GM06990 (cell line): ENCODE measurements at regions not wholly inside any gene's neighbourhood (a gene's known extent, or its start where the extent isn't known, plus 50 kb on each side); places are given as distances from the start of the nearest gene placed in this dataset.

Source experiments
- DNase-seq: peaks from one replicate; pipeline ENCODE4 v3.0.0-alpha.2; 2011; ENCODE audit not compliant: insufficient read length; ENCODE audit errors: extremely low read depth
- H3K27me3 ChIP-seq: replicated peaks from 2 replicates; pipeline ENCODE4 v1.6.0; 2011; ENCODE audit warnings: low read length; ENCODE audit not compliant: control insufficient read depth, insufficient read depth
- H3K36me3 ChIP-seq: 2 replicates; pipeline ENCODE4 v1.5.1; 2011; ENCODE audit warnings: low read length; ENCODE audit not compliant: control insufficient read depth, insufficient read depth
- H3K4me3 ChIP-seq: replicated peaks from 2 replicates; pipeline ENCODE4 v1.5.1; 2011; ENCODE audit warnings: low read depth, mild to moderate bottlenecking, control low read depth, low read length
- CTCF ChIP-seq: IDR thresholded peaks from 2 replicates; pipeline ENCODE4 v1.5.1; 2011; ENCODE audit warnings: low read length, control low read depth, mild to moderate bottlenecking, inconsistent platforms; ENCODE audit not compliant: insufficient read depth, poor library complexity, severe bottlenecking

DNA sequence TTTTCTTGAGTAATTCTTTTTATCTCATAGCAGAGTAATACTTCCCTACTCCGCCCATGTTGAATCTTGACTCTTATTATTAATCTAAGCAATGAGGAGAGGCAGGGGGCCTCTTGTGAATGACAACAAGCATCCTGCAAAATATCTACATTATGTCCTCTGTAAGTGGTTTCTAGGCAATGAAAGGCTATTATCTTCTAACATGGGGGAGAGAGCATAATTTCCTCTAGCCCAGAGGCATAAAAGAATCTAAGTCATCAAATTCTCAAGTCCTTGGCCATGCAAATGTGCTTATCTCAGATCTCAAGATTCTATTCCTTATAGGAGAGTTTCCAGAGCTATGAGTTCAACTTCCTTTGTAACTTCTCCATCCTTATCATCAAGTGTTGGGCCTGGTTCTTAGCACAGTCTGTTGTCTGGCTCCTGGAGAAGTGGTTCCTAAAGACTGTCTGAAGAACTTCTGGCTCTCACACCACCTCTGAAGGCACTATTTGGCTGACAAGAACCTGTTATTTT, 423.1 kb upstream of the INTU start:
- Histone ChIP-seq H3K36me3 (no peaks in the 10 kb centered on the region), H3K27me3 (no peaks in the 10 kb centered on the region), H3K4me3 (no peak overlapping the region)
- TF ChIP-seq CTCF: no peak
- no peak for DNase-seq

GRCh38 chr4:127210893-127211649, 421.7 kb upstream of the INTU start:
- no peaks in the 10 kb centered on the region for H3K27me3 ChIP-seq
- no peaks in the 10 kb centered on the region for H3K36me3 ChIP-seq
- DNase-seq: no peak
- TF ChIP-seq CTCF: no peak
- no peak overlapping the region for H3K4me3 ChIP-seq

DNA sequence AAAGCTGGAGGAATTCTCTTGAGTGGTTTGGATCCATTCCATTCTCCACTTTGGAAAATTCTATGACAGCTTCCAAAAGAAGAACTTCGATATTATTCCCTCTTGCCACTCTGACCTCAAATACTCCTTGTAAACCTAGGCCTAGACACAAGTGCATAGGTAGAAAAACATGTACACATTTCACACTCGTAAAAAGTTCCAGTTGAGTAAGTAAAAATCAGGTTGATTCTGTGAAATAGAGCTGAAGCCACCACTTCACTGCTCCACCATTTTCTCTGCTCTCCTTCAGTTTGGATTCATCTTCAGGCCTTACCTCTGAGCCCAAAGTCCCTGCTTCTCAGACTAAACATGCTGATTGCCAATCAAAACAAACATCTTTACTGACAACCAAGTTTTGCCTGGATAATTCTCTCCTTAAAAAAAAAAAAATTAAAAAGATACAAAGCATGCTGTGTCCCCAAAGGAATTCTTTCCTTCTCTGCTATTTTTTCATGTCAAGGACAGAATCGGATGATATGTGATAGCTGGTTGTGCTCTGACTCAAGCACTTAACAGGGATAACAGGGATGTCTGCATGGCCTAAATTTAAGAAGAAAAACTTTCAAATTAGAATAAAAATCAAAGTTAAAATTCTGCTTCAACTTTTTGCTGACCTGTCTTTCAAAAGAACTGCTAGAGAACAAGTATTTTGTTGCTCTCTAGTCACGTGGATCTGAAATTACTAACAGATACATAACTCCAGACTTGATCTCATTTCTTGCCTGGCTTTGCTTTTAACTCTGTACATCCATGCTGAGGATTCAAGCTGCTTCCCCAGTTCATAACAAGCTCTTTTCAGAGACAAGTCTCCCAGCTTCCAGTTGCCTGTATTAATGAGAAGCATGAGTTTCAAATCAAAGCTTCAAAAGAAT, 420.9 kb upstream of the INTU start:
- H3K4me3 ChIP-seq: no peak overlapping the region
- no peaks in the 10 kb centered on the region for H3K36me3 ChIP-seq
- no peaks in the 10 kb centered on the region for H3K27me3 ChIP-seq
- no peak for DNase-seq
- TF ChIP-seq CTCF: no peak

- TF ChIP-seq CTCF: no peak
- no peak for DNase-seq
- Histone ChIP-seq H3K27me3 (no peaks in the 10 kb centered on the region), H3K4me3 (no peak overlapping the region), H3K36me3 (no peaks in the 10 kb centered on the region)
Measured at GRCh38 chr4:127212701-127213100, 420.1 kb upstream of the INTU start.

GRCh38 chr4:127214016-127214415, 418.7 kb upstream of the INTU start:
- Histone ChIP-seq H3K36me3 (no peaks in the 10 kb centered on the region), H3K4me3 (no peak overlapping the region), H3K27me3 (no peaks in the 10 kb centered on the region)
- no peak for DNase-seq
- TF ChIP-seq CTCF: no peak
